CD8-positive, alpha-beta memory T cell (primary cell): ENCODE measurements at regions not wholly inside any gene's neighbourhood (a gene's known extent, or its start where the extent isn't known, plus 50 kb on each side); places are given as distances from the start of the nearest gene placed in this dataset.
"Not testable (repeated sequence)": the region's sequence is repeated elsewhere in the genome, so short reads cannot be mapped to it uniquely, and the experiment has no call there.

Experiments used
- CTCF ChIA-PET: fragments of 350-600 bp; sonication (Branson Sonifier 250); formaldehyde crosslinking; loops from one replicate; lab custom pipeline; 2021; ENCODE audit warnings: antibody characterized with exemption; lab: Charles Lee
- POLR2A ChIA-PET: fragments of 350-600 bp; sonication (Branson Sonifier 250); formaldehyde crosslinking; loops from one replicate; lab custom pipeline; 2021; ENCODE audit warnings: antibody characterized with exemption; lab: Charles Lee
- DNase-seq, 5 donors: peaks; one replicate each; pipeline versions ENCODE4 v3.0.0 to v3.0.0-alpha.2; 2020 to 2022; ENCODE audit warnings: mixed read lengths in 1 of 5
- H3K27ac ChIP-seq: one replicate; pipeline ENCODE4 v1.7.0; 2013; ENCODE audit warnings: low read depth, mild to moderate bottlenecking, low read length, moderate library complexity
- H3K27me3 ChIP-seq: 2 replicates; pipeline ENCODE4 v1.7.0; 2013; ENCODE audit warnings: low read length, mild to moderate bottlenecking; ENCODE audit not compliant: insufficient read depth, poor library complexity, severe bottlenecking
- H3K36me3 ChIP-seq: 2 replicates; pipeline ENCODE4 v1.7.0; 2013; ENCODE audit warnings: mild to moderate bottlenecking, low read length, moderate library complexity; ENCODE audit not compliant: insufficient read depth
- H3K4me1 ChIP-seq: 2 replicates; pipeline ENCODE4 v1.7.0; 2013; ENCODE audit warnings: mild to moderate bottlenecking, low read length, moderate library complexity; ENCODE audit not compliant: insufficient read depth
- H3K4me3 ChIP-seq: 2 replicates; pipeline ENCODE4 v1.7.0; 2013; ENCODE audit warnings: mild to moderate bottlenecking, low read length
- H3K9me3 ChIP-seq: 2 replicates; pipeline ENCODE4 v1.7.0; 2013; ENCODE audit warnings: mild to moderate bottlenecking, low read length
- H3K27ac Mint-ChIP-seq, 8 donors: one replicate each; pipeline ENCODE4 v1.8.0; 2020 to 2021; ENCODE audit warnings: mixed read lengths in 8 of 8, mild to moderate bottlenecking in 6 of 8, inconsistent platforms in 3 of 8, moderate library complexity in 3 of 8
- H3K27me3 Mint-ChIP-seq, 2 donors: one replicate each; pipeline ENCODE4 v1.8.0; 2020 to 2021; ENCODE audit warnings: mixed read lengths in 2 of 2, mild to moderate bottlenecking in 1 of 2, moderate library complexity in 1 of 2
- H3K36me3 Mint-ChIP-seq, 3 donors: one replicate each; pipeline ENCODE4 v1.8.0; 2020 to 2021; ENCODE audit warnings: mixed read lengths in 3 of 3, inconsistent platforms in 1 of 3, mild to moderate bottlenecking in 1 of 3
- H3K4me1 Mint-ChIP-seq, 3 donors: one replicate each; pipeline ENCODE4 v1.8.0; 2020 to 2021; ENCODE audit warnings: mixed read lengths in 3 of 3, inconsistent platforms in 1 of 3, mild to moderate bottlenecking in 1 of 3
- H3K4me3 Mint-ChIP-seq, 7 donors: one replicate each; pipeline ENCODE4 v1.8.0; 2020 to 2021; ENCODE audit warnings: mixed read lengths in 7 of 7, mild to moderate bottlenecking in 6 of 7, moderate library complexity in 4 of 7, inconsistent platforms in 2 of 7
- H3K9me3 Mint-ChIP-seq, 5 donors: one replicate each; pipeline ENCODE4 v1.8.0; 2020 to 2022; ENCODE audit warnings: mixed read lengths in 5 of 5, mild to moderate bottlenecking in 3 of 5, moderate library complexity in 2 of 5, inconsistent platforms in 1 of 5

DNA sequence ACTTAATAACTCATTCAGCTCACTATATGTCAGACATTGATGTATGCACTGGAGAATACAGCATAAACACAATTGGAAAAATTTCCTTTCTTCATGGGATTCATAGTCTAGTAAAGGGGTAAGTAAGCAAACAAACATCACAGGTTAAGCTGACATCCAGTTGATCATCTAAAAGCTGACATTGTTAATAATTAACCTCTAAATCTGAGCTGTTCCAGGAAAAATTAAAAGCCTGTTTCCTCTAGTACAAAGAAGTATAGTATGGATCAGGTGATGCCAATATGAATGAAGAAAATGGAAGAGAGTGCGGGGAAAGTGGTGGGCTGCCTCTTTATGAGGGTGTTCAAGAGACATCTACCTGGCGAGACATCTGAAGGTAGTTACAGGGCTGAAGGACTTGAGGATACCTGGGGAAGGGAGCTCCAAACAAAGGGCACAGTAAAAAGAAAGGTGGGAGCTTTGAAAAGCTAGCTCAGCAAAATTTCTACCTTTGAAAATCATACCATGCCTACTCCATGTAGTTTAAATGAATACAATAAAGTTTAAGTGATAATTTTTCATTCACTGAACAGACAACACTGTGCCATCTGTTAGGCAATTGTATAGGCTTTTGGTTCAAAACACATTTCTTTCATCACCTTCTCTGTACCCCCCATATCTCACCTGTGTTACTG lies 619.3 kb downstream of the TRIB2 start:
- H3K27me3 Mint-ChIP-seq: peaks cover 0 to 1% of the 10 kb centered on the region in 2 donors
- Histone ChIP-seq H3K4me3 (no peak overlapping the region), H3K9me3 (no peaks in the 10 kb centered on the region), H3K4me1 (no peaks in the 10 kb centered on the region), H3K36me3 (no peaks in the 10 kb centered on the region), H3K27ac (no peak overlapping the region), H3K27me3 (no peaks in the 10 kb centered on the region)
- no peaks in the 10 kb centered on the region for H3K4me1 Mint-ChIP-seq
- CTCF ChIA-PET: no interaction called here
- DNase-seq: no peak
- H3K36me3 Mint-ChIP-seq: no peaks in the 10 kb centered on the region
- no peak overlapping the region for H3K27ac Mint-ChIP-seq
- POLR2A ChIA-PET: no interaction called here
- H3K9me3 Mint-ChIP-seq: peaks cover 3 to 22% (median 5%) of the 10 kb centered on the region in 5 donors
- no peak overlapping the region for H3K4me3 Mint-ChIP-seq

GRCh38 chr2:13351068-13351467 lies 634.3 kb downstream of the TRIB2 start:
- POLR2A ChIA-PET: no interaction called here
- Mint-ChIP-seq H3K36me3 (no peaks in the 10 kb centered on the region), H3K9me3 (peaks cover 0 to 8% (median 7%) of the 10 kb centered on the region in 5 donors), H3K4me1 (no peaks in the 10 kb centered on the region), H3K4me3 (no peak overlapping the region), H3K27ac (no peak overlapping the region), H3K27me3 (no peaks in the 10 kb centered on the region)
- Histone ChIP-seq H3K36me3 (no peaks in the 10 kb centered on the region), H3K9me3 (no peaks in the 10 kb centered on the region), H3K4me1 (no peaks in the 10 kb centered on the region), H3K4me3 (no peak overlapping the region), H3K27me3 (no peaks in the 10 kb centered on the region), H3K27ac (no peak overlapping the region)
- CTCF ChIA-PET: no interaction called here
- DNase-seq: no peak

DNA sequence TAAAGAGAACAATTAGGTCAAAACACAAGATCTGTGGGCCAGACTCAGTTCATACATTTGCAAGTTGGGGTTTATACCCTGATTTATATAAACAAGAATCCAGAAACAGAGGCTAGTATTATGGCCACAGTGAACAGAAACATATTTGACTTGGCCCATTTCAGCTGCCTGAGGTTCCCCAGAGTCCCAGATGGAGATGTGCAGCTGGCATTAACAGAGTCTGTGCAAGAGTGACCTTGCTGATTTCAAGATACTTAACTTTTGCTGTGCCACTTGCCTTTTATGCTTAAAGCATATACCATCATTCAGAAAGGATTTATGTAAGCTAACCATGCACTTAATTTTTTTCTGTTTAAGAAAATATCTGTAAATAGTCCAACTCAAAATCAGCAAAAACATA lies 636.3 kb downstream of the TRIB2 start:
- ChIA-PET CTCF (no interaction called here), POLR2A (no interaction called here)
- H3K4me1 ChIP-seq: no peaks in the 10 kb centered on the region
- DNase-seq: no peak
- Mint-ChIP-seq H3K4me3 (no peak overlapping the region), H3K9me3 (peaks cover 4 to 14% (median 8%) of the 10 kb centered on the region in 5 donors), H3K27me3 (no peaks in the 10 kb centered on the region), H3K27ac (no peak overlapping the region), H3K4me1 (no peaks in the 10 kb centered on the region), H3K36me3 (no peaks in the 10 kb centered on the region)
- H3K27ac ChIP-seq: no peak overlapping the region
- no peaks in the 10 kb centered on the region for H3K27me3 ChIP-seq
- H3K36me3 ChIP-seq: no peaks in the 10 kb centered on the region
- no peak overlapping the region for H3K4me3 ChIP-seq
- no peaks in the 10 kb centered on the region for H3K9me3 ChIP-seq

DNA sequence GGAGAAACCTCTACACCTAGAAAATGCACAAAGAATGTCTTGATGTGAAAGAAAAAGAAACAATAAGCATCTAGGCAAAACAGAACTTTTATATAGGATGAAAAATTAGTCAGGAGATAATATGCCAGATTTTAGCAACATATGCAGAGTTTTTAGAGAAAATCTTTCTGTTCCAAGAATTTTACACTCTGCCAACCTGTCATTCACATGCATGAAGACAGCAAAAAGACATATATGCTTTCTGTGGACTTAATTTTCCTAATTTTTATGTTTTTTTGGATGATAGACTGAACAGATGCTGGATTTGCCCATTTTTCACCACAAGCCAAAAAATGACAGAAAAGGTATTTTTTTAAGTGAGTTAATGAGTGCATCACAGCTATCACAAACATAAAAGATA lies 637.3 kb downstream of the TRIB2 start:
- Histone ChIP-seq H3K27ac (no peak overlapping the region), H3K9me3 (no peaks in the 10 kb centered on the region), H3K4me1 (no peaks in the 10 kb centered on the region), H3K36me3 (no peaks in the 10 kb centered on the region), H3K4me3 (no peak overlapping the region), H3K27me3 (no peaks in the 10 kb centered on the region)
- H3K36me3 Mint-ChIP-seq: no peaks in the 10 kb centered on the region
- no peak overlapping the region for H3K4me3 Mint-ChIP-seq
- H3K4me1 Mint-ChIP-seq: no peaks in the 10 kb centered on the region
- peaks cover 3 to 14% (median 8%) of the 10 kb centered on the region in 5 donors for H3K9me3 Mint-ChIP-seq
- H3K27me3 Mint-ChIP-seq: no peaks in the 10 kb centered on the region
- DNase-seq: no peak
- POLR2A ChIA-PET: no interaction called here
- CTCF ChIA-PET: no interaction called here
- H3K27ac Mint-ChIP-seq: no peak overlapping the region

- H3K4me3 Mint-ChIP-seq, H3K36me3 Mint-ChIP-seq, H3K4me1 Mint-ChIP-seq, H3K4me3 ChIP-seq, H3K9me3 ChIP-seq, CTCF ChIA-PET, H3K36me3 ChIP-seq, H3K27ac ChIP-seq, H3K27me3 ChIP-seq, H3K27ac Mint-ChIP-seq, H3K4me1 ChIP-seq, H3K27me3 Mint-ChIP-seq, POLR2A ChIA-PET, DNase-seq: not testable (repeated sequence)
- peaks cover 0 to 22% (median 4%) of the 10 kb centered on the region in 5 donors for H3K9me3 Mint-ChIP-seq
Measured at GRCh38 chr2:13381928-13382327, 665.2 kb downstream of the TRIB2 start.

DNA sequence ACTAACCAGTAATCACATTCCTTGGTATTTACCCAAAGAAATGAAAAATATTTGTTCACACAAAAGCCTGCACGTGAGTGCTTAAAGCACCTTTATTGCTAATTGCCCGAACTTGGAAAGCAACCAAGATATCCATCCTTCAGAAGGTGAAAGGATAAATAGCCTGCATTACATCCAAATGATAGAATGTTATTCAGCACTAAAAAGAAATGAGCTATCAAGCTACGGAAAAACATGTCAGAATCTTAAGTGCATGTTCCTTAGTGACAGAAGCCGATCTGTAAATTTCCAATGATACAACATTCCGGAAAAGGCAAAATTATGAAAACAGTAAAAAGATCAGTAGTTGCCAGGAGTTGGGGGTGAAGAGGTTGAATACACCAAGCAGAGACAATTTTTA lies 672.4 kb downstream of the TRIB2 start:
- H3K4me3 ChIP-seq, CTCF ChIA-PET, H3K36me3 ChIP-seq, H3K4me1 Mint-ChIP-seq, H3K9me3 Mint-ChIP-seq, POLR2A ChIA-PET, H3K27ac ChIP-seq, H3K9me3 ChIP-seq, H3K27ac Mint-ChIP-seq, DNase-seq, H3K36me3 Mint-ChIP-seq, H3K27me3 ChIP-seq, H3K4me1 ChIP-seq, H3K4me3 Mint-ChIP-seq, H3K27me3 Mint-ChIP-seq: not testable (repeated sequence)

GRCh38 chr2:13390676-13391075 lies 673.9 kb downstream of the TRIB2 start:
- DNase-seq: no peak
- Histone ChIP-seq H3K36me3 (no peaks in the 10 kb centered on the region), H3K27me3 (no peaks in the 10 kb centered on the region), H3K9me3 (no peaks in the 10 kb centered on the region), H3K4me3 (no peak overlapping the region), H3K4me1 (no peaks in the 10 kb centered on the region), H3K27ac (no peak overlapping the region)
- POLR2A ChIA-PET: no interaction called here
- CTCF ChIA-PET: no interaction called here
- Mint-ChIP-seq H3K36me3 (no peaks in the 10 kb centered on the region), H3K4me1 (no peaks in the 10 kb centered on the region), H3K27me3 (peaks cover 0 to 3% of the 10 kb centered on the region in 2 donors), H3K4me3 (no peak overlapping the region), H3K27ac (no peak overlapping the region), H3K9me3 (peaks cover 2 to 13% (median 6%) of the 10 kb centered on the region in 5 donors)

- H3K4me1 ChIP-seq: no peaks in the 10 kb centered on the region
- Mint-ChIP-seq H3K4me3 (no peak overlapping the region), H3K9me3 (peaks cover 3 to 32% (median 8%) of the 10 kb centered on the region in 5 donors), H3K27me3 (no peaks in the 10 kb centered on the region), H3K27ac (no peak overlapping the region), H3K36me3 (no peaks in the 10 kb centered on the region), H3K4me1 (no peaks in the 10 kb centered on the region)
- no peaks in the 10 kb centered on the region for H3K36me3 ChIP-seq
- H3K27ac ChIP-seq: no peak overlapping the region
- no peak overlapping the region for H3K4me3 ChIP-seq
- ChIA-PET CTCF (no interaction called here), POLR2A (no interaction called here)
- no peaks in the 10 kb centered on the region for H3K9me3 ChIP-seq
- DNase-seq: no peak
- H3K27me3 ChIP-seq: no peaks in the 10 kb centered on the region
Measured at GRCh38 chr2:13401312-13401711, 684.6 kb downstream of the TRIB2 start.
